KMS-11 (cell line): ENCODE measurements at regions not wholly inside any gene's neighbourhood (a gene's known extent, or its start where the extent isn't known, plus 50 kb on each side); places are given as distances from the start of the nearest gene placed in this dataset.

ENCODE experiments used
- H2AFZ ChIP-seq: fragments of 200-600 bp; sonication (generic); 2 replicates; pipeline ENCODE4 v1.6.1; 2016; ENCODE audit warnings: antibody characterized with exemption, mixed run types, low read depth
- H3K27ac ChIP-seq: fragments of 200-600 bp; sonication (generic); 2 replicates; pipeline ENCODE4 v1.6.1; 2016; ENCODE audit warnings: mild to moderate bottlenecking, mixed run types
- H3K27me3 ChIP-seq: fragments of 200-600 bp; sonication (generic); 2 replicates; pipeline ENCODE4 v1.6.1; 2017; ENCODE audit warnings: mild to moderate bottlenecking, low read depth, mixed run types, moderate library complexity; ENCODE audit not compliant: insufficient read depth
- H3K36me3 ChIP-seq: fragments of 200-600 bp; sonication (generic); 2 replicates; pipeline ENCODE4 v1.6.1; 2017; ENCODE audit warnings: mild to moderate bottlenecking, mixed run types; ENCODE audit not compliant: insufficient read depth
- H3K4me1 ChIP-seq: fragments of 200-600 bp; sonication (generic); 2 replicates; pipeline ENCODE4 v1.6.1; 2016; ENCODE audit warnings: mild to moderate bottlenecking, low read depth, mixed run types; ENCODE audit not compliant: poor library complexity, severe bottlenecking
- H3K4me2 ChIP-seq: fragments of 200-600 bp; sonication (generic); 2 replicates; pipeline ENCODE4 v1.7.0; 2016; ENCODE audit warnings: mild to moderate bottlenecking, mixed run types
- H3K4me3 ChIP-seq: fragments of 200-600 bp; sonication (generic); IDR thresholded peaks from 2 replicates; pipeline ENCODE4 v1.6.1; 2017; ENCODE audit warnings: low read depth, low read length, mixed read lengths; ENCODE audit not compliant: insufficient read depth
- H3K79me2 ChIP-seq: fragments of 200-600 bp; sonication (generic); 2 replicates; pipeline ENCODE4 v1.6.1; 2016; ENCODE audit warnings: low read depth, mixed run types; ENCODE audit not compliant: insufficient read depth
- H3K9ac ChIP-seq: fragments of 200-600 bp; sonication (generic); 2 replicates; pipeline ENCODE4 v1.6.1; 2016; ENCODE audit warnings: mild to moderate bottlenecking, mixed run types
- H4K20me1 ChIP-seq: fragments of 200-600 bp; sonication (generic); 2 replicates; pipeline ENCODE4 v1.6.1; 2016; ENCODE audit warnings: mild to moderate bottlenecking, mixed run types; ENCODE audit not compliant: insufficient read depth
- TF ChIP-seq, protein P1 (sequence below): fragments of 200-600 bp; sonication (generic); conservative IDR thresholded peaks from 2 replicates; pipeline ENCODE4 v1.6.1; 2017; ENCODE audit warnings: low read depth, mild to moderate bottlenecking, antibody characterized with exemption, low read length, moderate library complexity, mixed read lengths

DNA sequence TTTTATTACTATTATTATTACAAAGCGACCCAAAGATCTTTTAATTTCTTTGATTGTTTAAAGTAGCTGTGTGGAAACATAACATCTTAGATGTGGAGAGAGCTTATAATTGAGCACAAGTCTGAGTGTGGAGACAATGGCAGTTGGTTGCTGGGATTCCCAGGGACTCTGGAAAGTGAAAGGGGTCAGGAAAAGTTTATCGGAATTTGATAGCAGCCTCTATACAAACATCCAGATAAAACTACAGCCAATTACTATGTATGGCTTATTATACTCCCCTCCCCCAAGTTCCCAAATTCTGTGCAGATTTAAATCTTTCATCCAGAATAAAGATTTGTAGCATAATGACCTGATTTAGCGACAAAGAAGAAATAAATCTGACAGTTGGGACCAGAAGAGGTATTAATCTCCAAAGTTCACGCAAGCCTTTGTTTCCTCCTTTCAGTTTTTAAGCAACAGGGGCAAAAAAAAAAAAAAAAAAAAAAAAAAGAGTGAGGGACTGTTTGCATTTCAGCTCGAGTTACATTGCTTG, 121.4 kb upstream of the MAP3K7 start:
- Histone ChIP-seq H3K27me3 (no peaks in the 10 kb centered on the region), H3K27ac (no peak overlapping the region), H3K4me2 (no peak overlapping the region), H2AFZ (no peak overlapping the region), H3K4me1 (no peaks in the 10 kb centered on the region), H3K79me2 (no peaks in the 10 kb centered on the region), H3K4me3 (no peak overlapping the region), H3K36me3 (no peaks in the 10 kb centered on the region), H4K20me1 (no peaks in the 10 kb centered on the region), H3K9ac (no peak overlapping the region)
- TF ChIP-seq, protein P1, sequence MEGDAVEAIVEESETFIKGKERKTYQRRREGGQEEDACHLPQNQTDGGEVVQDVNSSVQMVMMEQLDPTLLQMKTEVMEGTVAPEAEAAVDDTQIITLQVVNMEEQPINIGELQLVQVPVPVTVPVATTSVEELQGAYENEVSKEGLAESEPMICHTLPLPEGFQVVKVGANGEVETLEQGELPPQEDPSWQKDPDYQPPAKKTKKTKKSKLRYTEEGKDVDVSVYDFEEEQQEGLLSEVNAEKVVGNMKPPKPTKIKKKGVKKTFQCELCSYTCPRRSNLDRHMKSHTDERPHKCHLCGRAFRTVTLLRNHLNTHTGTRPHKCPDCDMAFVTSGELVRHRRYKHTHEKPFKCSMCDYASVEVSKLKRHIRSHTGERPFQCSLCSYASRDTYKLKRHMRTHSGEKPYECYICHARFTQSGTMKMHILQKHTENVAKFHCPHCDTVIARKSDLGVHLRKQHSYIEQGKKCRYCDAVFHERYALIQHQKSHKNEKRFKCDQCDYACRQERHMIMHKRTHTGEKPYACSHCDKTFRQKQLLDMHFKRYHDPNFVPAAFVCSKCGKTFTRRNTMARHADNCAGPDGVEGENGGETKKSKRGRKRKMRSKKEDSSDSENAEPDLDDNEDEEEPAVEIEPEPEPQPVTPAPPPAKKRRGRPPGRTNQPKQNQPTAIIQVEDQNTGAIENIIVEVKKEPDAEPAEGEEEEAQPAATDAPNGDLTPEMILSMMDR, result no peak

DNA sequence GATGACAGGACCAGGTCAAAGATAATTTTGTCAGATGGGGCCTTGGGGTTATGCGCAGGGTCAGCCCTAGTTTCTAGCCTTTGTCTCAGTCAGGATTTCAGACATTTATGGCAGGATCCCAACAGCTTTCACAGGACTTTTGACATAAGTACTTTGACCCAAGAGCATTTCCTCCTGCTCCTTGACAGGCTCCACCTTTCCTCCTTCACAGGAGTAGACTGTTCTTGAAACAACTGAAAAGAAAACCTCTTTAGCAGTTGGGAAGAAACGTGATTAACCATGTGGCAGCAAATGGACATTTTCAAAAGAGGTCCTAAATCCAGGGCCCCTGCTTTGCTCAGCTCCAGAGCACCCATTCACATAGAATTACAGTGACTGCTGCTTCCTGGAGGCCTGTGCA, 120.4 kb upstream of the MAP3K7 start:
- Histone ChIP-seq H3K4me3 (no peak overlapping the region), H4K20me1 (no peaks in the 10 kb centered on the region), H3K4me2 (no peak overlapping the region), H3K36me3 (no peaks in the 10 kb centered on the region), H3K27me3 (no peaks in the 10 kb centered on the region), H2AFZ (no peak overlapping the region), H3K4me1 (no peaks in the 10 kb centered on the region), H3K9ac (no peak overlapping the region), H3K27ac (no peak overlapping the region), H3K79me2 (no peaks in the 10 kb centered on the region)
- TF ChIP-seq, protein P1, result no peak

DNA sequence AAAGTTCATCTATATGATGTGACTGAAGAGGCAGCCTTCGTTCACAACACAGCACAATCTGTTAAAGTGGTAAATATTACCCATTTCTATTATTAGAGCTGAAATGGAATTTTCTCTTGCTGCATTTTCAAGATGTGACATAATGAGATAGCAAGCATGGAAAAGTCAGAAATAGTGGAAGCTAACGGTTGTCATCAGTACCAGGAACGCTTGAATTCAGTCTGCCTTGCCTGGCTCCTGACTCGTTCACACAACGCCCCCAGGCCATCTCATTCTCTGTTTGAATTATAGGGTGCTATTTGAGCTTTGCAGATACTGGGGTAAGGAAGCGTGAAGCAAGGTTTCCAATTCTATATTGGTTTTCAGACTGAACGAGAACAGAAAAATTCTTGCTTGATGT, 116.5 kb upstream of the MAP3K7 start:
- TF ChIP-seq, protein P1, result no peak
- no peak overlapping the region for H3K9ac ChIP-seq
- H3K4me1 ChIP-seq, result peaks cover 8% of the 10 kb centered on the region
- H3K79me2 ChIP-seq, result no peaks in the 10 kb centered on the region
- H3K4me2 ChIP-seq, result no peak overlapping the region
- no peak overlapping the region for H3K27ac ChIP-seq
- H3K4me3 ChIP-seq, result no peak overlapping the region
- H3K36me3 ChIP-seq, result no peaks in the 10 kb centered on the region
- no peaks in the 10 kb centered on the region for H4K20me1 ChIP-seq
- H3K27me3 ChIP-seq, result no peaks in the 10 kb centered on the region
- H2AFZ ChIP-seq, result no peak overlapping the region

DNA sequence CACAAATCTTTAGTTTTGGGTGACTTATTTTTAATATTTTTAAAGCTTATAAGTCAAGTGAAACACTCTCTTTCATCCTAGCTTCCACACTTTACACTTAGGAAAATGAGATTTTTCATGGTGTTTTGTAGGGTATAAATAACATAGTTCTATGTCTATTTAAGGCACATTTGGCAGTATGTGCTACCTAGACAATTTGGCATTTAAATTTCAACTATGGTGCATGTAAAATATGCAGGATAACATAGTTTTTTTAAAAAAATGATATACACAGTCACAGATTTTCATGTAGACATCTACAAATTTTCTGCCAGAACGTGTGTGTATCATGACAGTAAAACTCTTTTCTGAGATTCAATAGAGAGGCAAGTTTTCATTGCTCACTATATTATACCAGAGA, 115.1 kb upstream of the MAP3K7 start:
- no peak overlapping the region for H3K27ac ChIP-seq

More for the DNA sequence above, 115.1 kb upstream of the MAP3K7 start:
- Histone ChIP-seq H2AFZ (no peak overlapping the region), H4K20me1 (no peaks in the 10 kb centered on the region), H3K9ac (no peak overlapping the region), H3K27me3 (no peaks in the 10 kb centered on the region), H3K36me3 (no peaks in the 10 kb centered on the region), H3K4me3 (no peak overlapping the region), H3K79me2 (no peaks in the 10 kb centered on the region), H3K4me2 (no peak overlapping the region), H3K4me1 (peaks cover 8% of the 10 kb centered on the region)
- TF ChIP-seq, protein P1, result no peak
